GM04503 (cell line): ENCODE measurements at regions not wholly inside any gene's neighbourhood (a gene's known extent, or its start where the extent isn't known, plus 50 kb on each side); places are given as distances from the start of the nearest gene placed in this dataset.
A peak's percentile ranks its signal among the peaks of the same experiment; 100 is the strongest.

Source experiments
- DNase-seq: peaks from one replicate; pipeline ENCODE4 v3.0.0-alpha.2; 2012; ENCODE audit warnings: low read depth

DNA sequence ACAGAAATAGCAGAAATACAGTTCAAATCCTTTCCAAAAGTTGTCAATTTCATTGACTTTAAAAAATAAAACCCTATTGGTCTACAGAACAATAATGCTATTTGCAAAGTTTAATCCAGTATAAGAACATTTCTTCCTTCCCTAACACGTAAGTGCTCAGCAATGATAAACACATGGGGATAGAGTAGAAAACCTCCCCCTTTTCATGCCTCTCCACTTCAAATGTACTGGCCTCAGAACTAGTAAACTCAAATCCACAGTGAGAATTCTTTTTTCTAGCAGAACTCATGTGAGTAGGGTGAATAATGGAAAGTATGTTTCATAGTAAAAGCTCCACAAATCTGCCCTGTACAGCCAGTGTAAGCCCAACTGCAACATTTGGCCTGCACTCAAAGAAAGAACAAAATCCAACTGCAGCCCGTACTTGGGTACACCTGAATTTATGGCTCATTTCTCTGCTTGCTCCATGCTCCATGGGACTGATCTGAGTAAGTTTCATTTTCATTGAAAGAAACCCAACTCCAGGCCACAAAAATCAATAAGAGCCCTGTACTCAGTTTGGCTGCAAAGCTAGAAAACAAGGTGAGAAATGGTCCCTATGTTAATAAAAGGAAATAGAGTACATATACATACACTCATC lies 115.0 kb upstream of the RMDN2 start:
- no peak for DNase-seq

DNA sequence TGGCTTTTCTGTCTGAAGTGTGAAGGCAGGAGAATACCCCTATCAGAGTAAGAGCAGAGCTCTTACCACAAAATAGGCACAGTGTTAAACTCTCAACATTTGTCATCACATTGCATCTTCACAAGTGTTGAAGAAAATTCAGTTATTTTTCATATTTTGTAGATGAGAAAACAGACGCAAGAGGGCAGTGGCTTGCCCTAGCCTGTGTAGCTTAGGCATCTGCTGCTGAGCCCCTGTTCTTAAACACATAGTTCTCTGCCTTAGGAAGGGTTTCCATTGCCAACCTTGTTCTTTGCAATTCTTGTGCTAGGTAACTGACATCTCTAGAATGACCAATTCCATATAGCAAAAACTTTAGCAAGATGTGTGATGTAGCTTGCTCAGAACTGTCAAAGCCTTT lies 112.7 kb upstream of the RMDN2 start:
- DNase-seq = no peak

DNA sequence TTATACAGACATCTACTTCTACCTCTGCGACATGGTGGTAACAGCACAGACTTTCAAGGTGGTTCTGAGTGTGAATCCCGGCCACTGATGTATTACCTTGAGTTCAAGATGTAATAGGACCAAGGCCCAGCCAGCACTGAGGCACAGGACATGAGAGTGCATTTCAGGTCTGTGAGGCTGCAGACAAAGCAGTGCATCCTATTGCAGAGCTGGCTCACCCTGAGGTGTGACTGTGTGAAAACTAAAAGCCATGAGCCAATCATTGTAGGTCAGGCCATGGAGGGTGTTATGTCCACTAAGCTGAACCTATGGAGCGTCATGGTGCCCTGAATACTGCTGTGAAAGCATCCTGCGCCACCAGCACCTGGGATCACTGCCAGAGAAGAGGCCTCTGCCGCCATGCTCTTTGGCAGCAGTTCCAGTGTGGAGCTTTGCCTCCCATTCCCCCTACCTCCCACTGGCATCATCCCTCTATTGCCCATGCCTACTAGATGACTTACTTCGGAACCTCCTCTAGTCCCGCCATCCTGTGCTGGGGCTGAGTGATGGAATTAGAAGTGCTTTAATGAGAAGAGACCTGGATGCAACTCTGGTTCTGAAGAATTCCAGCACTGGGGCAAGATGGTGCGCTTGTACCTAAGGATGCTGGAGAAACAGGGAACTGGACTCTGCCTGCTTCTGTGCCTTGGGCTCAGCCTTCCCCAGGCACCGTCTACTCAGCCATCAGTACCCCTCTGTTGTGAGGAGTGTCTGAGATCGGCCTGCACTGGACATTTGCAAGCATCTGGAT lies 112.0 kb upstream of the RMDN2 start:
- no peak for DNase-seq

DNA sequence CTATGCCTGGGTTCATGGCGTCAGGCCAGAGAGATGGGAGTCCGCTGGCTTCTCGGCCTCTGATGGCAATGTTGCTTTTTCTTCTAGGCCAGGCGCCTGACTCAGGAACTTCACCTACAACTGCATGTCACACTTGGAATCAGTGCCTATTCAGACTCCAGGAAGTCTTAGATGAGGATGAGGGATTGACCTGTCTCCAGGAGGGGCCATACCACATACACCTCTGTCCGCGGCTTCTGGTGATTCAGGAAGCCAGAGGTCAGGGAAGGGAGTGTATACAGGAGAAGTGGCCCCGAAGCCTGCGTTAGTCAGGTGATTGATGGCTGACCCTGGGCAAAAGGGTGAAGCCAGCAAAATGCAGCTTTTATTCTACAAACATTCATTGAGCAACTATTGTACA lies 109.1 kb upstream of the RMDN2 start:
- no peak for DNase-seq

DNA sequence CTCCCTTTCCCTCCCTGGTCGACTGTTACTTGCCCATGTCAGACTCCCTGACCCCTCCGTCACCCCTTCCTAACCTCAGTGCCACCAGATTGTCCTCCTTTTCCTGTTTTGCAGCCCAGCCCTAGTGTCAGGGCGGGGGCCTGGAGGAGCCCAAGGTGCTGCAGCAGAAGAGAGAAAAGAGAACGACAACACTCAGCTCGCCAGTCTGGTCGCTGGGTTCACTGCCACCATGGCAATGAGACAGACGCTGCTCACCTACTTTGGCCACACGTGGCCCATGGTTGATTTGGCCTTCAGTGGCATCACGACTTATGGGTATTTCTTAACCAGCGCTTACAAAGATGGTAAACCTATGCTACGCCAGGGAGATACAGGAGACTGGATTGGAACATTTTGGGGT lies 108.4 kb upstream of the RMDN2 start:
- DNase-seq = no peak

DNA sequence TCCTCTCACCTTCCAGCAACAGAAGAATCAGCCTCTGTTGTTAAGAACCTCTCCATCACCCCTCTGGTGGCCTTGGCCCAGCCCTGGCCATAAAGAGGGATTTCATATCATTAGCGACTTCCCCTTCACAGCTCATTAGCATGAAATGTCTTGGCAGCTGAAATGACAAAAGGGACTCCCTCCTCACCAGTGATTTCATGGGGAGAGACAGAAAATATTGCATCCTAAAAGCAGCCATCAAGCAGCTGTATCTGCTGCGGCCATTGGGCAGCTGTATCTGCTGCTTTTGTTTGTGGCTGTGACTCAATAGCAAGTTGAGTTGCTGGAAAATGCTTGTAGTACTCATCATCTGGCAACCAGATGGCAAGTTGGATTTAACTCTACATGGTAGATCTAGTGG lies 105.9 kb upstream of the RMDN2 start:
- DNase-seq = peak; percentile 82

DNA sequence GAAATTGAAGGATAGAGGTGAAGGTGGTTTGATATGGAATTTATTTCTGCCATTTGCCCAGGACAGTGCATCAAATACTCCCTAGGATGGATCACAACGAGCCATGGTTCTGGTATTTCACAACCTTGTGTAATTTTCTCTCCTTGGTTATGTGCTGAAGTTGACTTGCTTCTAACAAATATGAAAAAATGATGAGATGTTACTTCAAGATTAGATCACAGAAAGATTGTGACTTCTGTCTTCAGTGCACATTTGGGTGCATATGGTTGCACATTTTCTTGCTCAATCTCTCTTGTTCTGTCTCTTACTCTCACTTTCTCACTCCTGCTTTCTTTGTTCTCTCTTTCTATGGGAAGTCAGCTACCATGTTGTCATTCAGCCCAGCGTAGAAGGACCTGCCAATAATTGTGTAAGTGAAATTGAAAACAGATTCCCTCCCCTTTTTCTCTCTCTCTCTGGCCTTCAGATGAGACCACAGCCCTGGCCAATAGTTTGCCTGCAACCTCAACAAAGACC lies 104.6 kb upstream of the RMDN2 start:
- DNase-seq = no peak

DNA sequence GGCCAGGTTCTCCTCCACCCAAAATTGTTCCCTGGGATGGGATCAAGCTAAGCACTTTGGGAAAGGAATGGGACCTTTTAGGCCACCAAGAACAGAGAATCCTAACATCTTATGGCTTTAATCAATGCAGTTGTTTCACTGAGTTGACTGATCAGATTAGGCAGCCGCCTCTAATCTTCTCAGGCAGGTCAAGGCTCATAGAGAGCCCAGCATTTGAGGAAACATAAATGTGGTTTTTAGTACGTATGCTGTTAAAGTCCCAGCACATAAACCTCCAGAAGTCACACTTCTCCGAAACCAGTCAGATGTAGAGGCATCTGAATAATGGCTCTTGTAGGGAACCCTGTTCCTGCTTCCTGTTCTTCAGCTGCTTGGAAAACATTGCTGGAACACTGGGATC lies 99.5 kb upstream of the RMDN2 start:
- no peak for DNase-seq

DNA sequence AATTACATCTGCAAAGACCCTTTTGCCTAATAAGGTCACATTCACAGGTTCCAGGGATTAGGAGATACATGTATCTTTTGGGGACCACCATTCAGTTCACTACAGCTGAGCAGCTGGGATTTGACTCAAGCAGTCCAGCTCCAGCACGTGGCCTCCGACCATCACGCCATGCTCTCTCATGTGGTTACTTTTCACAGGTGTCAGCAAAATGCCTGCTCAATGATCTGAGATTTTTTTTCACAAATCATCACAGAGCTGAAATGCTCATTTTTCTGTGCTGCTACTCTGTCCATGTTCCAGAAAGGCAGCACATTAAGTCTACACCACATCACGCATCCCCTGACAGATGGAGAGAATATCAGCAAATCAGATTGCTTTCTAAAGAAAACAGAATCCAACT lies 98.5 kb upstream of the RMDN2 start:
- no peak for DNase-seq

DNA sequence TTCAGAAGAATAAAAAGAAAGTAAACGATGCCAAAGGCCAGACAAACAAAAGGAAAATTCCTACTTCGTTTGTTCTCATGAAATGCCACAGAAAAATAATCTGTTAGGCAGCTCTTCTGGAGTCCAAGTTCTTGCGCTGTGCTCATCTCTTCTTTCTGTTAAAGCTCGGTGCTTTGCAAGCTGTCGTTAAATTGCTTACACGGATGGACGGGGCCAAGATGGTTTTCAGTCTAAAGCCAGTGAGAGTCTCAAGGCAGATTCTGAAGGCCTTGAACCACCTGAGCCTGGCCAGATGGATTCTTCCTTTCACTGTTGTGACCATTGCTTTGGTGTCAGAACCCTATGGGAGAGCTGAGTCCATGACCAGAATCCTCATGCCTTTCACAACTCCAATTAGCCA lies 97.6 kb upstream of the RMDN2 start:
- no peak for DNase-seq

DNA sequence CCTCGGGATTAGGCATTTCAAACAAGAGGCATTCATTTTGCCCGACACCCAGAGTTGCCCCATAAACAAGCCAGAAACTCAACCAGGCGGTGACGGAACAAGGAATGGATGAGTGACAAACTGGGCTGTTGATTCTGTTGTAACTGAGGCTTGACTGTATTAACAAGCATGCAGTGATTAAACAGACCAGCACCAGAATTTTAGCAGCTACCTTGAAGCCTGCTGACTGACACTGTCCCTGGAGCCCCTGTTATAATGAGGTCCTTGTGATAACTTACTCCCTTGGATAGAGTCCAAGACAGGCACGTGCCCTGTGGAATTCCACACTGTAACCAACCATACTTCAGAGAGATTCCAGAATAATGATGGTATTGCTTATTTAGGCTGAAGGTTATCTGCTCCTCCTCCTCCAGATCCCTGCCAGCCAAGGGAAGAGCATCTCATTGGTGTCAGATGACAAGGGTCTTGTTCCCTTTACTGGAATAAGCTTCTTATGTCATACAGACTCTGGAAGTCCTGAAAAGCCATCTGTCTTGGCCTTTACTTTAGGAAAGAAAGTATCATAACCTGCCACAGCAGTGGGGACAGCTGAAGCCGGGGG lies 97.1 kb upstream of the RMDN2 start:
- peak; percentile 92 for DNase-seq

DNA sequence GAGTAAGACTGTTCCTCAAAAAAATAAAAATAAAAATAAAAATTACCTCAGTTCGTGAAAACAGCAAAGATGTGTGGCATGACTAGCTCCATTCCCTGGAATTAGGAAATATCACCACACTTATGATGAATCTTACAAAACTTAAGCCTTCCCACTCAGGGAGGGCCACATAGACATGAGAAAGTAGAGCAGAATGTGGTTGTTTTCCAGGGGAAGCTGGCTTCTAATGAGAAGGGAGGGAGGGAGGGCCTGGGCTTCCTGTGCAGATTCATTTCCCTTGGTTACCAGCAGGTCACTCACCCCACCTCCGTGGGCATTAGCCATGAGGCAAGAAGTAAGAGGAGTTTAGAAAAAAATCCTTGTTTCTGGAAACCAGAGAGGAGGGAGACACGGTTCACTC lies 95.9 kb upstream of the RMDN2 start:
- peak; percentile 99 for DNase-seq

DNA sequence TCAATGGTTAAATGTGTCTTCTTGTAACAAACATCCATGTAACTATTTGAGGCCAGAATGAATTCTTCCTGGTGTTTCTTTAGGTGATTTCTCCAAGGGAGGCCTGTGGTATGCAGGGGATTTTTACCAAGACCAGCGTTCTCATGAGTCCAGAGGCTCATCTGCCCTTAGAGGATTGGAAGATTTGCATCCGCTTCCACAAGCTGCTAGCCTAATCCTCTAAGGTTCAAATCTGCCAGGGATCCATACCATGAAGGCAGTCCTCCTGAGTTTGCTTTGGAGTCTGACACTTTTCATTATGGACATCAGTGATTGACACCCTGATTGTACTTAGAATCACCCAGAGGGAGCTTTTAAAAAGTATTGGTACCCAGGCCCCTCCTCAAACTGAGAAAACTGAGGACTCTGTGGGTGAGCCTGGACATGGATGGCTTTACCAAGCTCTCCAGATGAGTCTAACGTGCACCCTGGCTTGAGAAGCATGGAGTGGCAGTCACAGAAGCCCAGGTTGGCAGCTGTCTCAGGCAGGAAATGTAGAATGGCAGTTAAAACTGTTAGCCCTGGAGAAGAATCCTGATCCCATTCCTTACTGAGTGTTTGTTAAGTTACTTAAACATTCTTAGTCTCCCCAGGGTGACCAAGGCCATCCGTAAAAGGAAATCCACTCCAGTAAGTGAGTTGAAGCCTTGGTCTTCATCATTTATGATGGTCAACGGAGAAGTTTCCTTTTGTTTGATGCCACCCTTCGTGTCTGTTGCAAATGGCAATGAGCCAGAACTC lies 95.3 kb upstream of the RMDN2 start:
- no peak for DNase-seq

DNA sequence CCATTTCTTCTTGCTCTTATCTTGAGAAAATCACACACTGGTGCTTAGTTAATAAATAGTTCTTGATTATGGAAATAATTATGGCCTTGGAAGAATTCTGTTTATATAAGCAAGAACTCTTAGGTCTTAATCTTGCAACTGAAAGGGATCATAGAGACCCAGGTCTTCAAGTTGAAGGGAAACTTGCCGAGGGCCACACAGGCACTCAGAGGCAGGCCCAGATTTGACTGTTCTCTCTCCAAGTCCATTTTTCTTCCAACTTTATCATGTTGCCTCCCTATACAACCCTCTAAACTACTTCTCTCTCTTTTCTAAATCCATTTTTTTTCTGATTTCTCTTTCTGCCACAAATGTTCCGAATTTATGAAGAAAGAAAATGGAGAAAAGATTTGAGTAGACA lies 94.5 kb upstream of the RMDN2 start:
- DNase-seq = no peak

DNA sequence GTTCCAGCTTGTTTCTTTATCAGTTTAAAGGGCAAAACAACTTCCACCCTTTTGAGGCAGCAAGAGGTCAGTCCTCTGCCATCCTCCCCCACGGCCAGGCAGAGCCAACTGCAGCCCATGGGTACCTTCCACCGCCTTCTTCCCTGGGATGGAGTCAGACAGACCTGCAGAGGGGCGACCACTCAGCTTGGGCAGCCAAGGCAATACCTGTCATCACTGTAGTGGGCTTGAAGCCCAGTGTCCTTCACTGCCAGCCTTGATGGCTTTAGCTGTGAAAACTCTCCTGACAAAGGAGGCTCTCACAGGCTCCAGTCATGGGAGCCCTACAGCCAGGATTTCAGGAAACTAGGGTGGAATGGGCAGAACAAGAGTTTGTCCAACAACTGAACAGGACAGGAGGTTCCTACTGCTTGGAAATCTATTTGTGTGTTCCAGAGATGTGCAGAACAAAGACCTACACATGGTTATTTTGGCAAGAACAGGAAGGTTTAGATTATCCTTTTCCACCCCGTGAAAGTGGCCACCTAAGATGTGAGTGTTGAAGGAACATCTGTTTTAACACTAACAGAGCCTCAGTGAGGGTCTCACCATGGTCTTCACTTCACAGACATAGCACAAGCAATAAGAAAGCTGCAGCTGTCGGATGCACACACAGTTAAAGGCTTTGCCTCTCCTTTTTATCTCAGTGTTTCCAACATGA lies 93.9 kb upstream of the RMDN2 start:
- no peak for DNase-seq

DNA sequence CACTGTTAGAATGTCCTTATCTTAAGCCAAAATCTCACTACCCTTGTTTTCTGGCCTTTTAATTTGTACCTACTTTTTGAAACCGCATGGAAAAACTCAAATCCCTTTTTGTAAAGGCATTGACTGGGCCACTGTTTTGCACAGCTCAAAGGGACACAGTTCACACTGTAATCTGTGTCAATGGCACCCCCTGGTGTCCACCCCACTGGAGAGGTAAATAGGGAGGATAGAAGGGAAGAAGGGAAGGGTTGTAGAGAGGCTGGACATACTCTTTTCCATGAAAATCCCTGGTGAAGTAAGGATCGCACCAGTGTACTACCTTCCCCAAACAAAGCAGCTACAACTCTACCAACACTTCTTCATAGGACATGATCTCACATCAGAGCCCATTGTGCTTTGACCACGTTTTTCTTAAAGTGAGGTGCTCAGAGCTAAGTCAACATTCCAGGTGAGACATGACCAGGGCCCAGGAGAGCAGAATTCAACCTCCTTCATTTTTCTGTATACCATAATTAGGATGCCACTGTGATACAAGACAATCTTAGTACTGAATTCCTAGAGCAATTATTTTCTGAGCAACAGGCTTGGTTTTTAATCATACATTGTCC lies 92.4 kb upstream of the RMDN2 start:
- DNase-seq = no peak

DNA sequence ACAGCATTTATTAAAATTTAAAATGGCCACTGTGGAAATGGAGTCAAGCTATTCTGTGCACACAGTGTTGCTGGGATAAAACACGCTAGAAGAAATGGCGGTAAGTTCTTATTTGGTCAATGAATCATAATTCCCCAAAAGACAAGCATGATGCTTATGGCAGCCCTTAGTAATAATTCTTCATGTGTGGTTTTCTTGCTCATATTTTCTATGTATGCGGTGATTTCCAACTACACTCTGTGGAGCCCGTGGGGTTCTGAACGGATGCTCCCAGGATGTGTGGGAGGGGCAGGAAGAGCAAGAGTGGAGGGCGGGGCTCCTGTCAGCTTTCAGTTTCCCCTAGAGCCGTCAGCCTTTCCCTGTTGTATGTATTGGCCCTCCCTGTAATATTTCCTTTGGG lies 91.7 kb upstream of the RMDN2 start:
- DNase-seq = no peak

DNA sequence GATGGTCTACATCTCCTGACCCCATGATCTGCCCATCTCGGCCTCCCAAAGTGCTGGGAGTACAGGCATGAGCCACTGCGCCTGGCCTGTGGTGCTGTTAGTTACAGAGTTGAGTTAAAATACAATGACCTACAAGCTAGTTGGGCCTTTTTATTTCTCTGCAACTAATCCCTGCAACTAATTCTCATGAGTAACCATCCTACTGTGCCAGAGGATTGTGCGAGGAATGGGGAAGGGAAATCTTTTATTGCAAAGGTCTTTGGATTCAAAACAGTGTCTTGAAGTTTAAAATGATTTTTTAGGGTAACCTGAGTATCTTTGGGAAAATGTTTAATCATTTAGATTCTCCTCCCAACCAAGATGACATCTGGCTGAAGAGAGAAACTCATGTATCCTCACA lies 88.8 kb upstream of the RMDN2 start:
- no peak for DNase-seq

DNA sequence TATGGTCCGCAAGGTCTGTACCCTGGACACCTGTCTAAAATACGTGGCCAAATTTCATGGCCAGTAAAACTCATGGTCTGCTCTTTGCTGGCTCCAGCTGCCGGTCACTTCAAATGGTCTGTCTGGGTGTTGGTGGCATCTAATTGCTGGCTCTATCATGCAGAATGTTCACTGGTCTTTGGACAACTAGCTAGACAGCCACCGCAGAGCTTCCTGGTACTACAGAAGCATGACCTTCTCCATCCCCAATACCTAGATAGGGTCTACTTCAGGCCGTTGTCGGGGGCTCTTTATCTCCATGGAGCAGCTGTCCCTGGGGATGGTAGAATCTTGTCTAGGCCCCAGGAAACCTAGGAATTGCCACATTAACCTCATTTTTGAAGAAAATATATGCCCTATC lies 88.4 kb upstream of the RMDN2 start:
- DNase-seq = no peak

DNA sequence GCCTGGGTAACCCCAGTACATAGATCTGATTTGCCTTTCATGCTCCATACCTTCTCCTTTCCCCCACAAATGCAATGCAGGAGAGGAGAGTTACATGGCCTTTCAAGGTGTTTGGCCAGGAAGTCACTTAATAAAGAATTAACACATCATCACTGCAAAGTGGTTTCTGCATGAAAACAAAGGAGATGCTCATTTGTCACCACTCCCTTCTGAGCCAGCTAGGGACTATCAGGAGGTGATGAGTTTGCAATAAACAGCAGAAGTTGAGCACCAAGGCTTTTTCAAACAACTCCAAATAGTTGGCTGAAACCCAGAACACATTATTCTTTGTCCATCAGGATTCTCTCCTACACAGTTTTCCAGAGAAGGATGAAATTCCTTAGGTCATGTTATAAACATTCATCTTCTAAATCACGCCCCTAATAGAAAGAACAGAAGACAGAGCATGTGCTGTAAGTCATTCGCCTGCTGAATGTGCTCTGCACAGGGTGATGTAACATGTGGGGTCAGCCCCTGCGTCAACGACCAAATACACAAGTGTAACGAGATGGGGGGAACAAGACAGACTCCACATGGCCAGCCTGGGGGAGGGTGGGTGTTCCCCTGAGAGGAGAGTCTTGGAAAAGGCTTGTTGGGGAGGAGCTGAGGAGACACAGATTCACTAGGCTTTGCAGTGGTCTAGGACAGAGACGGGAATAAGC lies 87.3 kb upstream of the RMDN2 start:
- no peak for DNase-seq
